ENCODE measurements at regions not wholly inside any gene's neighbourhood (a gene's known extent, or its start where the extent isn't known, plus 50 kb on each side); places are given as distances from the start of the nearest gene placed in this dataset.

- Histone ChIP-seq H3K4me1 (ENCODE audit: control insufficient read depth in 2 of 2, insufficient read depth in 2 of 2, low read length in 2 of 2) (peaks cover 7 to 9% of the 10 kb centered on the region in 2 donors), H3K27me3 (ENCODE audit: control insufficient read depth in 2 of 2, insufficient read depth in 1 of 2, low read length in 1 of 2) (no peaks in the 10 kb centered on the region), H3K4me3 (ENCODE audit: low read length in 2 of 2) (no peak overlapping the region), H3K36me3 (ENCODE audit: control insufficient read depth in 2 of 2, insufficient read depth in 2 of 2, low read length in 1 of 2) (no peaks in the 10 kb centered on the region), H3K9me3 (ENCODE audit: control insufficient read depth in 2 of 2, insufficient read depth in 1 of 2, low read length in 1 of 2) (no peaks in the 10 kb centered on the region), H3K27ac (ENCODE audit: low read depth in 1 of 2, low read length in 1 of 2) (no peak overlapping the region)
- no peak for DNase-seq (ENCODE audit: low read depth in 6 of 9, low spot score in 9 of 9)
- 92% methylated on average over 13 of the region's 13 CpGs for WGBS
These were observed 55.7 kb upstream of the PLXNC1 start for GRCh38 chr12:94092516-94093241.

DNA sequence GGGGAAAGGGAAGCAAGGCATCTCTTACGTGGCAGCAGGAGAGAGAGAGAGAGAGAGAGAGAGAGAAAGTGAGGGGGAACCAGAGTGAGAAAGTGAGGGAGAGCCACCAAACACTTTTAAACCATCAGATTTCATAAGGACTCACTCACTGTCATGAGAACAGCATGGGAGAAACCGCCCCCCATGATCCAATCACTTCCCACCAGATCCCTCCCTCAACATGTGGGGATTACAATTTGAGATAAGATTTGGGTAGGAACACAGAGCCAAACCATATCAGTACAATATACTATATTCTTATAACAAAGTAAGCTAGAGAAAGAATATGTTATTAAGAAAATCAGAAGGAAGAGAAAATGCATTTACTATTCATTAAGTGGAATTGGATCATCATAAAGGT lies 53.7 kb upstream of the PLXNC1 start:
- DNase-seq (ENCODE audit: low read depth in 6 of 9, low spot score in 9 of 9), result no peak
- Histone ChIP-seq H3K27ac (ENCODE audit: low read depth in 1 of 2, low read length in 1 of 2) (no peak overlapping the region), H3K4me3 (ENCODE audit: low read length in 2 of 2) (no peak overlapping the region), H3K27me3 (ENCODE audit: control insufficient read depth in 2 of 2, insufficient read depth in 1 of 2, low read length in 1 of 2) (no peaks in the 10 kb centered on the region), H3K9me3 (ENCODE audit: control insufficient read depth in 2 of 2, insufficient read depth in 1 of 2, low read length in 1 of 2) (no peaks in the 10 kb centered on the region), H3K36me3 (ENCODE audit: control insufficient read depth in 2 of 2, insufficient read depth in 2 of 2, low read length in 1 of 2) (no peaks in the 10 kb centered on the region), H3K4me1 (ENCODE audit: control insufficient read depth in 2 of 2, insufficient read depth in 2 of 2, low read length in 2 of 2) (peaks cover 20 to 22% of the 10 kb centered on the region in 2 donors)
- 93% methylated on average over 2 of the region's 2 CpGs for WGBS

DNA sequence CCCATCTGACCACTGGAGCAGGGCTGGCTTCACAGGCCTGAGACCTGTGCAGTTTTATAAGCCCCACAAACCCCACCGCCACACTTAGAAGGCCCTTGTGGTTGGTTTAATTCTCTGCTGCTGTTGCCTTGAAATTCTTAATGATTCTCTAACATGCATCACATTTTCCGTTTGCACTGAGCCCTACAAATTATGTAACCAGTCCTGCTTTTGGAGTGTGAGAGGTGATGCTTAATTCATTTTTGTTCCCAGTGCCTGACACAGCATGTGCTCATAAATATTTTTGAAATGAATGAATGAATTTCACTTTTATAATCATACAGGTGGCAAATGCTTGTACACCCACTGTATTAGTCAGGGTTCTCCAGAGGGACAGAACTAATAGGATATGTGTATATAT lies 52.8 kb upstream of the PLXNC1 start:
- H3K27ac ChIP-seq (ENCODE audit: low read depth in 1 of 2, low read length in 1 of 2), result no peak overlapping the region
- peaks cover 23 to 32% of the 10 kb centered on the region in 2 donors for H3K4me1 ChIP-seq (ENCODE audit: control insufficient read depth in 2 of 2, insufficient read depth in 2 of 2, low read length in 2 of 2)
- 90% methylated on average over 2 of the region's 2 CpGs for WGBS
- no peak overlapping the region for H3K4me3 ChIP-seq (ENCODE audit: low read length in 2 of 2)
- H3K9me3 ChIP-seq (ENCODE audit: control insufficient read depth in 2 of 2, insufficient read depth in 1 of 2, low read length in 1 of 2), result no peaks in the 10 kb centered on the region
- DNase-seq (ENCODE audit: low read depth in 6 of 9, low spot score in 9 of 9), result no peak
- H3K27me3 ChIP-seq (ENCODE audit: control insufficient read depth in 2 of 2, insufficient read depth in 1 of 2, low read length in 1 of 2), result no peaks in the 10 kb centered on the region
- H3K36me3 ChIP-seq (ENCODE audit: control insufficient read depth in 2 of 2, insufficient read depth in 2 of 2, low read length in 1 of 2), result no peaks in the 10 kb centered on the region

GRCh38 chr12:94098466-94098865 lies 49.9 kb upstream of the PLXNC1 start:
- Histone ChIP-seq H3K27me3 (ENCODE audit: control insufficient read depth in 2 of 2, insufficient read depth in 1 of 2, low read length in 1 of 2) (peaks cover 0 to 3% of the 10 kb centered on the region in 2 donors), H3K4me1 (ENCODE audit: control insufficient read depth in 2 of 2, insufficient read depth in 2 of 2, low read length in 2 of 2) (peaks cover 32 to 51% of the 10 kb centered on the region in 2 donors), H3K36me3 (ENCODE audit: control insufficient read depth in 2 of 2, insufficient read depth in 2 of 2, low read length in 1 of 2) (no peaks in the 10 kb centered on the region), H3K27ac (ENCODE audit: low read depth in 1 of 2, low read length in 1 of 2) (no peak overlapping the region), H3K4me3 (ENCODE audit: low read length in 2 of 2) (no peak overlapping the region), H3K9me3 (ENCODE audit: control insufficient read depth in 2 of 2, insufficient read depth in 1 of 2, low read length in 1 of 2) (no peaks in the 10 kb centered on the region)
- WGBS, result 62% methylated on average over 3 of the region's 3 CpGs
- DNase-seq (ENCODE audit: low read depth in 6 of 9, low spot score in 9 of 9), result no peak
